Amniotic stem cell (primary cell): ENCODE measurements at regions not wholly inside any gene's neighbourhood (a gene's known extent, or its start where the extent isn't known, plus 50 kb on each side); places are given as distances from the start of the nearest gene placed in this dataset.
"Not testable (repeated sequence)": the region's sequence is repeated elsewhere in the genome, so short reads cannot be mapped to it uniquely, and the experiment has no call there.

Experiments
- DNase-seq: peaks from one replicate; lab custom pipeline; 2025; lab: John Stamatoyannopoulos, UW

DNA sequence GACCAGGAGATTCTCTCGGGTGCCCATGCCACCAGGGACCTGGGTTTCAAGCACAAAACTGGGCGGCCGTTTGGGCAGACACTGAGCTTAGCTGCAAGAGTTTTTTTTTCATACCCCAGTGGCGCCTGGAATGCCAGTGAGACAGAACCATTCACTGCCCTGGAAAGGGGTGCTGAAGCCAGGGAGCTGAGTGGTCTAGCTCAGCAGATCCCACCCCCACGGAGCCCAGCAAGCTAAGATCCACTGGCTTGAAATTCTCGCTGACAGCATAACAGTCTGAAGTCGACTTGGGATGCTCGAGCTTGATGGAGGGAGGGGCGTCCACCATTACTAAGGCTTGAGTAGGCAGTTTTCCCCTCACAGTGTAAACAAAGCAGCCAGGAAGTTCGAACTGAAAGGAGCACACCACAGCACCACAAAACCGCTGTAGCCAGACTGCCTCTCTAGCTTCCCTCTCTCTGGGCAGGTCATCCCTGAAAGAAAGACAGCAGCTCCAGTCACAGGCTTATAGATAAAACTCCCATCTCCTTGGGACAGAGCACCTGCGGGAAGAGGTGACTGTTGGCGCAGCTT is 157.7 kb downstream of the GIPC2 start:
- not testable (repeated sequence) for DNase-seq

DNA sequence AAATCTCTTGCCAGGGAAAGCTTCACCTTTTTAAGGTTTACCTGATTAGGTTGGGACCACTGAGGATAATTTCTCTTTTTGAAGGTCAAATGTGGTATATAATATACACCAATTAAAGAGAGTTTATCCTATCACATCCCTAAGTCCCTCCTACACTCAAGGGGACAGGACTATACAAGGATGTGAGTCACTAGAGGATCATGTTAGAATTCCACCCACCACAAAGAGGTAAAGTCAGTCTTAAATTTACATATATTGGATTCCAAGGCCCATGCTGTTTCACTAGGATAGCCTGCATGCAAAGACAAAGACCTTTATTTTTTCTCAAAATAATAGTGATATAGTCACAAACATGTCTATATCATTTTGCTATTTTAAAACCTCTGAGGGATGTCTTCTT is 164.4 kb downstream of the GIPC2 start:
- no peak for DNase-seq

DNA sequence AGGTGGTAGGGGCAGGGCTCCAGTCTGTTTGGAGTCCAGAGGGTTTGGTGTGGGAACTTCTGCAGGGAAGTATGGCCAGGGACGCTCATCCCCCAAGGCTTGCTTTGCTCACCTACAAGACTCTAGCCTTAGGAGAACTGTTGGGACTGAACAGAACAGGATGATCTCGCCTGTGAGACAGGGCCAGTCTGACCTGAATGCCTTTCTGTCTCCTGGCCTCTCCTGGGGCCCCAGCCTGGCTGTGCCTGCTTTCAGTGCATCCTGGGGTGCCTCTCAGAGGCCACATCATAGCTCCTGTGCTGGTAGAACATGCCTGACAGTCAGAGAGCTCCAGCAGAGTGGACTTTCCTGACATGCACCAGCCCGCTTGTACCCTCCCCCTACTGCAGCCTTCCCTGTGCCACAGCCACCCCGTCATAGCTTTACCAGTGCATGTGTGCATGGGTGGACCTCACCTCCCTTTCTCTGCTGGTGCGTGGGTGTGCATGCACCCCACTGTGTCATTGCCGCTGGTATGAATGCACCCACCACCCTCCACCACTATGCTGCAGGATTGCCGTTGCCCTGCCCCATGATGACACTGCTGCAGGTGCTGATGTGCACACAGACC is 165.8 kb downstream of the GIPC2 start:
- no peak for DNase-seq

DNA sequence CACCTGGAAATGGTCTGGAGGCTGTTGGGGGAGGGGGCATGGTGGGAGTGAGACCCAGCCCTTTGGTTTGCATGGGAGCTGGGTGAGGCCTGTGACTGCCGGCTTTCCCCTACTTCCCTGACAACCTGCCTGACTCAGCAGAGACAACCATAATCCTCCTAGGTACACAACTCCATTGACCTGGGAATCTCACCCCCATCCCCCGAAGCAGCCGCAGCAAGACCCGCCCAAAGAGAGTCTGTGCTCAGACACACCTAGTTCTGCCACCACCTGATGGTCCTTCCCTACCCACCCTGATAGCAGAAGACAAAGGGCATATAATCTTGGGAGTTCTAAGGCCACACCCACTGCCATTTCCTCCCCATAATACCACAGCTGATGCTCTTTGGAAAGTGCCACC is 168.6 kb downstream of the GIPC2 start:
- DNase-seq: no peak

DNA sequence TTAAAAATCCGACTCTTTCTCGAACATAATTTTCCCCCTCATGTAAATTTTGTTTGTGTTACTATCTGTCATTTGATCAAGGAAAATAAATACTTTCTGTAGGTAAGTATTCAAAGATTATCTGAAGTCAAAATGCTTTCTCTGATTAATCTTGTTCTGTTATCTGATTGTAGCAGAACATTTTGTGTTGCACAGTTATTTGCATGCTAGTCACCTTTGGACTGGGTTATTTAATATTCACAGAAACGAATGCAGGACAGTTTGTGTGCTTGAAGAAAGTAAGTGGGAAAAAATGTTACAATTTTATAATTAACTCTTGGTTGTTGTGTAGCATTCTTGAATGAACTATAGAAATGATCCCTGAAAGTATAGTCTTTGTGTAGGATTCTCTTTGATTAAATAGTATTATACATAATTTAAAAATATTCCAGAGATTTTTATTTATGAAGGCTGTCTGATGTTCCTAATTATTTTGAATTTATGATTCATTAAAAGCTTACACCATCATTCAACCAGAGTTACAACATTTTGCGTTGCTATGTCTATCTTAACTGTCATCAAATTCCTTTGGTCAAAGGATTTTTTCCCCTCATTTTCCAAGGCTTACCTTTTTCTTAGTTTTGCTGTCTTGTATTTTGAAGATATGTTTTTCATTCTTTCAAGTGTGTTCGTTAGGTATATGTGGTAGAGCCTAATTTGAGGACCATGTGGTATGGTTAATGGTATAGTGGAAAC is 176.6 kb downstream of the GIPC2 start:
- DNase-seq: no peak

DNA sequence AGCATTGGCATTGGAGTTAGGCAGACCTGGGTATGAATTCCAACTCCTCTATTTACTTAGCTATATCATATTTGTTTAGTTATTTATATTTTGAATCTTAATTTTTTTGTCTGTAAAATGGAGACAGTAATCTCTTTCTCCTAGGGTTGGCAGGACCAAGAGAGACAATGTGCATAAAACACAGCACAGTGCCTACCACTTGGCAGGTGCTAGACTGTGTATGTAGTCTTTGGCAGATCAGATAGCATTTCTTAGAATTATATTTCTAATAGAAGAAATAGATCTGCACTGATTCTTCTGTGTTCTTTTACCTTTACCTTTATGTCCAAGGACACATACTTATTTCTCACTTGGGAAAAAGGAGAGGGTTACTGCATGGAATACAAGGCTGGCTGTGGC is 177.2 kb downstream of the GIPC2 start:
- no peak for DNase-seq

DNA sequence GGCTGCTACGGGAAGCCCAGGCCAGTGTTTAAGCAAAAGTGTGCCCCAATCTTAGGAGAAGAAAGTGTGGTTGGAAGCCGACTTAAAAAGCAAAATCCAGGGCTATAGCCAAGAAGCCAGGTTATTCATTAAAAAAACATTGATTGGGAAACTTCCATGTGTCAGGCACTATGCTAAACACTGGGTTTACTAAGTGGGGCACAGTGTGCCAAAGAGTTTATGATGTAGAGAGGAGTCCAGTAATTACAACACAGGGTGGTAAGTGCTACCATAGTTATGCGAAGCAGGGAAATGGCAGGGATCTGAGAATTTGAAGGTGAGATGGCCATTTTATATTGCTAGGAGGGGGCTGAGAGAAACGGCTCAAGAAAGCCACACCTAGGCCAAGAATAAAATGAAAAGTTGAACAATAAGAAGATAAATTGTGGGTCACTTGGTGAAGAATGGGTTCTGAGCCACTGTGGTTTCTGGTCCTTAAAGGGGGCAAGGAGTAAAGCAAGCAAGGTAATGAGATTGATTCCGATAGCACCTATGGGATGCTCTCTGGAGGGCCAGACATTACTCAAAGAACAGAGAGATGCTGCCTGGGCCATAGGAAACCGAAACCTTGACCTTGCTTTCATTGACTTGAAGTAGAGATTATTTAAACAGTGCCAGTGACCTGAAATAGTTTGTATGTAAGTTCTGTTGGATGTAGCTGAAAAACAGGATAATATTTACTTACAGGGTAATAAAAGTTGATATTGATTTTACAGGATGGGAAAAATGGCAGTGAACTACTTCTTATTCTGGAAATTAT is 177.8 kb downstream of the GIPC2 start:
- no peak for DNase-seq

DNA sequence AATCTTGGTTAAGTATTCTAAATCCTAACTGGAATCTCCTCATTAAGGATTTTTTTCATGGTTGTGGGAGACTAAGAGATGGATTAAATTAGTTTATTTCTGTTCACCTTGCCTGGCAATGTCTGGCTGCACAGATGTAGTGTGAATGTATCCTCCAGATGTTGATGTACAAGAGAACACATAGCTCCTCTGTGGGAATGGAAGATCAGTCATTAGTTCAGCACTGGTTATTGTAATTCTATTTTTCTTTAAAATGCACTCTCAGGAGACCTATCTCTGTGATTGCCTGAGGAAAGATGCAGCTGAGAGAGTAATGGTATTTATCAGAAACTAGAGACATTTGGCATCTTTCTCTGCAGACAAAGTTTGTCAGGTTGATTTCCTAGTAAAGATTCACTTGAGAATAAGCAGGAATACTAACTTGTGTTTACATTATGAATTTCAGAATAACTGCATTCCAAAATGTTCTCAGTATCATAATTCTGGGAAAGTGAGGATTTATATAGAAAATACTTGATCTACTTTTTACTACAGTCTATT is 178.6 kb downstream of the GIPC2 start:
- no peak for DNase-seq

DNA sequence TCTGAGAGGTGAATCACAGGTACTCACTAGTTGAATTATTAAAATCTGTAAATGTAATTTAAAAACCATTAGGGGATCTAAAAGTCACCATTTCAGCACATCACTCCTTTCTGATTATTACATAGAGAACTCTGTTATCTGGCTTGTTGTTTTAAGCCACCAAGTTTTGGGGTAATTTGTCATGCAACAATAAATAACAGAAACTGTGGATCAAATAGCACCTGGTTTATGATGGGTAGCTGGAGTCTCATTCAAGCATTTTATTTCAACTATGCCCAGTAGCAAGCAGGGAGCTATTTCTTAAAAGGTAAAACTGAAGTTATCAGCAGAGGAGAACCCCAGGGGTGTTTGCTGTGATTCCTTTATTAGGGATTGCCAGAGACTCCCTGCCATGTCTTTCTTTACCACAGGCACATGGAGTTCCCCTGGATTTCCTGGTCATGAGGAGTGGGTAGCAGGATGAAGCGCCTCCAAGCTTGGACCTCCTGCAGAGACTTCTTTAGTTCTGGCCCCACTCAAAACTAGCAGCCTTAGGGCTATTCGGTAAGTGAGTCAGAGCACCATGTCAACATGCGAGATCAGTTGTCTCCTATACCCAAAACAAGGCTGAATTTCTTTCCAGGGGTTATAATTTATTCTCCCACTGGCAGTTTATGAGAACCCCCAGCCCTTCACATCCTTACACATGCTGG is 179.2 kb downstream of the GIPC2 start:
- DNase-seq: no peak

DNA sequence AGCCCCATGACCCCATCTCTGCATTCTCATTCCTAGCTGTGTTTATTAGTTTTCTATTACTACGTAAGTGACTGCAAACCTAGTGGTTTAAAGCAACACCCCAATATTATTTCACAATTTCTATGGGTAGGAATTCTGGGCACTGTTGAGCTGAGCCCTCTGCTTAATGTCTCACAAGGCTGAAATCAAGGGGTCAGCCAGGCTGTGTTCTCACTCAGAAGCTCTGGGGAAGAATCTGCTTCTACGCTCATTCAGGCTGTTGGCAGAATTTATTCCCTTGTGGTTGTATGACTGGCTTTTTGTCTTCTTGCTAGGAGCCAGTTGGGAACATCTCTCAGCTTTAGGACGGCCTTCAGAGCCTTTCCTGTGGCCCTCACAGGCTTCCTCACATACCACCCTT is 181.0 kb downstream of the GIPC2 start:
- no peak for DNase-seq

DNA sequence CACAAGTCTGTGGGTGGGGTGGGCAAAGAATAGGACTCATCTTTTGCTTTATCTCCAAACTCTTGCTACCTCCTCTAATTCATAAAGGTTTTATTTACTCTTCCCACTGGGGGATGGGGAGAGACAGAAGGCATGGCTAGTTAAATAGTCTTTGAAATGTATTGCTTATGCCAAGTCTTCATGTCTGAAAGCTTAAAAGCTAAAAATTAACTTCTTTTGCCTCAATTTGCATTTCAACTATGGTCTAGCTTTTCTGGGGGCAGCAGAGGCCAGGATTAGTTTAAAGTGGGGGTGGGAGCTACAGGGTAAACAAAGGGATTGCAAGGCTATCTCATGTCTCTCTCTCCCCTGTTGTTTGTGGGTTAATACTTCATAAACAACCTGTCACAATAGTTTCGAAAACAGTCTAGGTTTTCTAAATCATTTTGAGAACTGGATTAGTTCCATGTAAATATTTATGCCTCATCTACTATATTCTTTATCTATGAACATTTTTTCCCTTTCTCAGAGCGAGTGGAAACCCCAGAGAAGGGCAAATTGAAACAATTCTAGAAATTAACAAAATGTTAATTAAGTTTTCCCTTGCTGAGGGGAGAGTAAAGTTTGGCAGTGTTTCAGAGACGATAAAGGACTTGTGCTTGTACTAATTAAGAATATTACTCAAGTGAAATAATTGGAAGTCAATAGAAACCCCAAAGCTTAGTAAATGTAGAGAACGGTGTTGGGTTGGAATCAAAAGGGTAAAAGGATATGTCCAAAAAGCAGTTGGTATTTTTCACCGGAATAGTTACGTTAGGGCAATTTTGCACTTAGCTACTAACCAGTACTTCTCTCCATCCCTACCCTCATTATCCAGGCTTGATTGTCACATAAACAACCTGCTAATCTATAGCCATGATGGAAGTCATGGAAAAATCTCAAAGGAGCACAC is 182.2 kb downstream of the GIPC2 start:
- DNase-seq: no peak

DNA sequence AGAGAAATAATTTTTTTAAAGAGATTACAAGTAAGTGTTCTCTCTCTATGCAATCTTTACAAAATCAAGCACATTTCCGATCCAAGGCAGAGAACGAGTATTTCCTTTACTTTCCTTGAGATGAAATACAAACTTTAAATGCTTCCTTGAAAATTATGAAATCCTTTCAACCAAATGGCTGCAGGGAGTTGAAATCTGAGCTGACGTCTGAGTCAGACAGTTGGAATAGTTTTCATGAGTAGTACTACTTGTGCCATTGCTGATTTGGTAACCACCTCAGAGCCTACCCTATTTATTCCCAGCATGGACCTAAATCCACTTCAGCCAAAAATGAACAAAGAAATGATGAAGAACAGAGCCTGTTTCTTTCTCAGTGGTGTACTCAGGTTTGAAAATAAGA is 183.6 kb downstream of the GIPC2 start:
- DNase-seq: no peak

DNA sequence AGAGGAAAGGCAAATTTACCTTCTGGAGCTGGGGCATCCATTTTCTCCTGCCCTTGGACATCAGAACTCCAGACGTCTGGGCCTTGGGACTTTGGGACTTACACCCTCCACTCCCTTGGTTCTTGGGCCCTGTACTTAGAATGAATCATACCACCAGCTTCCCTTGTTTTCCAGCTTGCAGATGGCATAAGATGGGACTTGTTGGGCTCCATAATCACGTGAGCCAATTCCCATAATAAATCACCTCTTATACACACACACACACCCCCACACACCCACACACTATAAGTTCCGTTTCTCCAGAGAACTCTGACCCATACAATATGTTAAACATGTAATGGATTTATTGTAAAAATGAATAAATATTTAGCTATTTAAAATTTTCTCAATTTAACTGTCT is 185.7 kb downstream of the GIPC2 start:
- DNase-seq: no peak

DNA sequence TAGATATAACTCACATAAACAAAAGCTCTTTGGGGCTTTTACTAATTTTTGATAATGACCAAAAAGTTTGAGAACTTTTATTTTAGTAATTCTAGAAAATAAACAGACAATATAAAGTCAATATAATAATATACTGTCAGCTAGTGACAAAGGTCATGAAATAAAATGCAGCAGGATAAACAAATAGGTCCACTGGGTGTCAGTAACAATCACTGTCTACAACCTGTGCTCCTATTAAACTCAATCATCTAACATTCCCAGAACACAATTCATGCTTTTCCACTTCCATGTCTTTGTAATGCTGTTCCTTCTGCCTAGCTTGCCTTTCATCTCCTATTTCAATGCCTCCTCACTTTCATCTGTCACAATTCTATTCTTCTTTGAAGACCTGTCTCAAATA is 186.1 kb downstream of the GIPC2 start:
- DNase-seq: no peak

DNA sequence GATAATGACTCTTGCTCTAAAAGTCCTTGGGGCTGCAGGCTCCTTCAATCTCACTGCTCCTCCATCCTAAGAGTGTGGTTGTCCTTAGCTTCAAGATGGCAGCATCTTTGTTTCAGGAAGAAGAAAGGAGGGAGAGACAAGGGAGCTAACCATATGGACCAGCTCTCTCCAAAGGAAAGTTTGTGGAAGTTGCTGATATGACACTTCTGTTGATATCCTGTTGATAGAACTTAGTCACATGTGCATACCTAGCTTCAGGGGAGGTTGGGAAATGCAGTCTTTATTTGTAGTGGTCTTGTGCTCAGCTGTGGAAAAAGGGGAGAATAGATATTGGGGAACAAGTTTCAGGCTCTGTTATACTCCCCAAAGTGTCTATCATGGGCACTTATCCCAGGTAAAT is 186.9 kb downstream of the GIPC2 start:
- no peak for DNase-seq

DNA sequence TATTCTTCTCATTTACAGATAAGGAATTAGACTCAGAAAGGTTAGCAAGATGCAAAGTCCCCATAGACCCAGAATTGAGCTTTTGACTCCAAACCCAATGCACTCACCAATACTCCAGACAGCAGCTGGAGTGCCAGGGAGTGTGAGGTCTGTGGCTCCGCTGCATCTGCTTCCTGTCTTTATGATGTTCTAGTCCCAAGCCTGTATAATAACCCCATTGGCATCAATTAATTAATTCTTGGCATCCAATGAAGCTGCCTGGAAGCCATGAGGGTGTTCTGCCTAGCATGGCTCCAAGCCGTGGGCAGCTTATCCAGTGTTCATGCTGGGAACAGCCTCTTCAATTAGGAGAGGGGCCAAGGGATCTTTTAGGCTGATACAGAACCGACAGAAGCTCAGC is 188.7 kb downstream of the GIPC2 start:
- no peak for DNase-seq

DNA sequence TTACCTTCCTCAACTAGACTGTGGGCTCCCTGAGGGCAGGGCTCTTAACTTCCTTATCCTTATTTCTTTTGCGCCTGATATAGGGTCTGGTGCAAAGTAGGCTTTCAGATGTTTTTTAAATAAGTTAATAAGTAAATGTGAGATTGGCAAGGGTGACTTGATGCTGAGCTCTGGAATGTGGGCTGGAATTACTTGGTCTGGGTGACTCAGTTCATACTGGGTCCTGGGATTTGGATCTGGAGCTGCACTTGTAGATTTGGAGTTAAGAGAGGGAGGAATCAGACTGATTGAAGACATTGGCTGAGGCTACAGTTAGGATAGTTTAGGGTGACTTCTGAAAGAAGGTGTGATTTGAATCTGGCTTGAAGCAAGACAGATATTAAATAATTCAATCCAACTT is 190.9 kb downstream of the GIPC2 start:
- DNase-seq: no peak

DNA sequence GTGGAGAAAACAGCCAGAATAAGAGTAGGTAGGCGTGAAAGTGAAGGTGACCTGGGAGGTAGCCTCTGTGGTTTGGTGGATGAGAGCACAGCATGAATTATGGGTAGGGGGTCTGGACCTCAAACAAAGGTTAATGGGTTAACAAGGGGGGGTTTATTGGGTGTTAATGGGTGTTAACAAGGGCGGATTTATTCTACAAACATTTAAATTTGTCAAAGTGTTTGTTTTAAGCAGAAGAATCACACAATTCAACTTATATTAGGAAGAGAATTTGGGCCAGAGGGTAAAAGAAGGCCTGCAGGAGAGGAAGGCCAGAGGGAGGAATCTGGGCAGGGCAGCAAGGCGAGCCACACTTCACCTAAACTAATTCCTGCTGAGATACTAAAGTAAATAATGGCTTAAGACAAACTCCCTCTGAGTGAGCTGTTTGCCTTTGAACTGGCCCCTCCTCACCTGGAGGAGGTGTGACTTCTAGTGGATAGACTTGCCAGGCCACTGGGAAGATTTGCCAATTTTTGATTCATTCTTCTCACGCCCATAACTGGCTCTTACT is 191.7 kb downstream of the GIPC2 start:
- no peak for DNase-seq

DNA sequence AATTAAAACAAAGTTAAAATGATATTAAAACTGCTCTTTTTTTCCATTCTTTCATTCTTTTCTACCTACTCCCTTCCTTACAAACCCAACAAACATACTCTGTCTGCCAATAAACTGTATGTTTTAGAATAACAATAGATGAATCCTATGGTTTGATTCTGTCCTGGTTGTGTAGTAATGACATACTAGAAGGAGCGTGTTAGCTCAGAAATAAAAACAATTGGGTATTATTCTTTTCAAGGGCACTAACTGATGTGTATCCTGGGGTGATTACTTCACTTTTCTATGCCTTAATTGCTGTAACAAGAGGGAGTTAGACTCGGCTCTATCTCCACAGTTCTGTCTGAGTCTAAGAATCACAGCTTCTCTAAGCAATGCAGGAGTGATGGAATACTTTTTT is 194.4 kb downstream of the GIPC2 start:
- no peak for DNase-seq

DNA sequence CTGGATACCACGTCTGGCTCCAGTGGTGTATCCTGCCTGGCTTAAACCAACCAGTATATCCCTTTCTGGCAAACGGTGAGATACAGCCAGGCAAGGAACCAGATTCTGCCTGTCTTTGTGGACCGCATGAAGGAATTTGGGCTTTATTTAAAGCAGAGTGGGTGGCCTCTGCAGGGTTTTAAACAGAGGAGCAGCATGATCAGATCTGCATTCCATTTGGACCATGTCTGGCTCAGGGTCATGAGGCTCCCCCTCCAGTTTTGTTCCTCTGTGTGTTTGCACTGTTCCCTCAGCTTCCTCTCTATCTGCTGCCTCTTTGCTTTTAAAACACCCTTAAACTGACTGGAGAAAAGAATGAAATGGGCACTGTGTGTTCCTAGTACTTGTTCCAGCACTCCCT is 195.0 kb downstream of the GIPC2 start:
- DNase-seq: no peak

DNA sequence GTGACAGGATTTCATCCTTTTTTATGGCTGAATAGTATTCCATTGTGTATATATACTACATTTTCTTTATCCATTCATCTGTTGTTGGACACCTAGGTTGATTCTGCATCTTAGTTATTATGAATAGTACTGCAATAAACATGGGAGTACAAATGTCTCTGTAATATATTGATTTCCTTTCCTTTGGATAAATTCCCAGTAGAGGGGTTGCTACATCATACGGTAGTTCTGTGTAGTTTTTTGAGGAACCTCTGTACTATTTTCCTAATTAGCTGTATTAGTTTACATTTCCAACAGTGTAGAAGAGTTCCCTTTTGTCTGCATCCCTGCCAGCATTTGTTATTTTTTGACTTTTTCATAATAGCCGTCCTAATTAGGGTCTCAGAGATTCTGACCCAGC is 201.3 kb downstream of the GIPC2 start:
- DNase-seq: no peak
